ENCODE measurements at regions not wholly inside any gene's neighbourhood (a gene's known extent, or its start where the extent isn't known, plus 50 kb on each side); places are given as distances from the start of the nearest gene placed in this dataset.
A peak's percentile ranks its signal among the peaks of the same experiment; 100 is the strongest.

- Histone ChIP-seq H3K9me2 (replicated peaks; ENCODE audit: insufficient read depth) (no peaks in the 10 kb centered on the region), H3K4me3 (no peak overlapping the region), H3K36me3 (replicated peaks; ENCODE audit: insufficient read depth, low read depth) (no peaks in the 10 kb centered on the region), H4K20me1 (ENCODE audit: insufficient read depth, poor library complexity, severe bottlenecking) (no peaks in the 10 kb centered on the region), H3K4me1 (ENCODE audit: insufficient read depth) (peaks cover 6% of the 10 kb centered on the region), H3K9me3 (ENCODE audit: low read depth) (no peaks in the 10 kb centered on the region), H2AFZ (peak overlapping the region; percentile 5), H3K79me2 (no peaks in the 10 kb centered on the region), H3K27me3 (no peaks in the 10 kb centered on the region), H3K27ac (no peak overlapping the region), H3K4me2 (no peak overlapping the region)
- no peak for DNase-seq (ENCODE audit: low spot score)
- 80% methylated on average over 3 of the region's 3 CpGs for WGBS (ENCODE audit: low lambda C conversion rate, missing lambda C conversion rate)
- TF ChIP-seq EZH2 (IDR thresholded peaks at IDR 0.05; ENCODE audit: borderline replicate concordance) (no peak), CTCF (IDR thresholded peaks at IDR 0.05; ENCODE audit: poor library complexity) (no peak), EZH2phosphoT487 (IDR thresholded peaks at IDR 0.05; ENCODE audit: low read depth, severe bottlenecking, unreplicated experiment) (no peak)
Measured at GRCh38 chr3:153688301-153689120, 432.7 kb upstream of the ARHGEF26 start.

- Histone ChIP-seq H3K9me2 (replicated peaks; ENCODE audit: insufficient read depth) (no peaks in the 10 kb centered on the region), H3K9me3 (ENCODE audit: low read depth) (no peaks in the 10 kb centered on the region), H3K27ac (no peak overlapping the region), H3K27me3 (no peaks in the 10 kb centered on the region), H2AFZ (no peak overlapping the region), H3K4me3 (no peak overlapping the region), H3K79me2 (no peaks in the 10 kb centered on the region), H3K36me3 (replicated peaks; ENCODE audit: insufficient read depth, low read depth) (no peaks in the 10 kb centered on the region), H3K4me1 (ENCODE audit: insufficient read depth) (peaks cover 6% of the 10 kb centered on the region), H4K20me1 (ENCODE audit: insufficient read depth, poor library complexity, severe bottlenecking) (no peaks in the 10 kb centered on the region), H3K4me2 (no peak overlapping the region)
- TF ChIP-seq CTCF (IDR thresholded peaks at IDR 0.05; ENCODE audit: poor library complexity) (no peak), EZH2phosphoT487 (IDR thresholded peaks at IDR 0.05; ENCODE audit: low read depth, severe bottlenecking, unreplicated experiment) (no peak), EZH2 (IDR thresholded peaks at IDR 0.05; ENCODE audit: borderline replicate concordance) (no peak)
- no peak for DNase-seq (ENCODE audit: low spot score)
- WGBS (ENCODE audit: low lambda C conversion rate, missing lambda C conversion rate): 87% methylated on average over 3 of the region's 3 CpGs
Measured at GRCh38 chr3:153693207-153693606, 428.0 kb upstream of the ARHGEF26 start.

- H3K27me3 ChIP-seq: no peaks in the 10 kb centered on the region
- H3K4me3 ChIP-seq: no peak overlapping the region
Measured at GRCh38 chr3:153702106-153702505, 419.1 kb upstream of the ARHGEF26 start.

More at GRCh38 chr3:153702106-153702505, 419.1 kb upstream of the ARHGEF26 start:
- H3K79me2 ChIP-seq: no peaks in the 10 kb centered on the region
- H3K36me3 ChIP-seq (replicated peaks; ENCODE audit: insufficient read depth, low read depth): no peaks in the 10 kb centered on the region
- H3K9me2 ChIP-seq (replicated peaks; ENCODE audit: insufficient read depth): no peaks in the 10 kb centered on the region
- no peak overlapping the region for H2AFZ ChIP-seq
- H4K20me1 ChIP-seq (ENCODE audit: insufficient read depth, poor library complexity, severe bottlenecking): no peaks in the 10 kb centered on the region
- no peaks in the 10 kb centered on the region for H3K9me3 ChIP-seq (ENCODE audit: low read depth)
- no peak overlapping the region for H3K27ac ChIP-seq
- H3K4me2 ChIP-seq: no peak overlapping the region
- no peak for DNase-seq (ENCODE audit: low spot score)
- no peak for TF ChIP-seq EZH2 (IDR thresholded peaks at IDR 0.05; ENCODE audit: borderline replicate concordance)
- TF ChIP-seq EZH2phosphoT487 (IDR thresholded peaks at IDR 0.05; ENCODE audit: low read depth, severe bottlenecking, unreplicated experiment): no peak
- TF ChIP-seq CTCF (IDR thresholded peaks at IDR 0.05; ENCODE audit: poor library complexity): no peak
- no peaks in the 10 kb centered on the region for H3K4me1 ChIP-seq (ENCODE audit: insufficient read depth)
